SU-DHL-6 (cell line): ENCODE measurements at regions not wholly inside any gene's neighbourhood (a gene's known extent, or its start where the extent isn't known, plus 50 kb on each side); places are given as distances from the start of the nearest gene placed in this dataset.

Experiments
- H2AFZ ChIP-seq: fragments of 200-600 bp; sonication (generic); 2 replicates; pipeline ENCODE4 v1.6.1; 2014; ENCODE audit warnings: low read depth, mild to moderate bottlenecking, moderate library complexity, mixed read lengths, antibody characterized with exemption, low read length; ENCODE audit not compliant: severe bottlenecking
- H3F3A ChIP-seq: fragments of 200-600 bp; shearing (Covaris generic); 2 replicates; pipeline ENCODE4 v1.6.0; 2016; ENCODE audit warnings: antibody characterized with exemption, mild to moderate bottlenecking; ENCODE audit not compliant: insufficient read depth
- H3K27ac ChIP-seq: fragments of 200-600 bp; sonication (generic); 2 replicates; pipeline ENCODE4 v1.5.1; 2016; ENCODE audit warnings: low read depth, mild to moderate bottlenecking, low read length, moderate library complexity, mixed read lengths
- H3K27me3 ChIP-seq: fragments of 200-600 bp; sonication (generic), shearing (Covaris generic); 2 replicates; pipeline ENCODE4 v1.6.0; 2014; ENCODE audit warnings: mild to moderate bottlenecking, low read length
- H3K36me3 ChIP-seq: fragments of 200-600 bp; sonication (generic); 2 replicates; pipeline ENCODE4 v1.6.1; 2014; ENCODE audit warnings: mild to moderate bottlenecking, low read length, mixed read lengths
- H3K4me2 ChIP-seq: fragments of 300-600, 200-600 bp; shearing (Covaris generic), sonication (generic); 2 replicates; pipeline ENCODE4 v1.6.0; 2014; ENCODE audit warnings: low read length, low read depth, mild to moderate bottlenecking; ENCODE audit not compliant: poor library complexity, severe bottlenecking
- H3K4me3 ChIP-seq: fragments of 200-600 bp; sonication (generic); 2 replicates; pipeline ENCODE4 v1.5.1; 2014; ENCODE audit warnings: antibody characterized with exemption, low read length, mild to moderate bottlenecking, mixed read lengths; ENCODE audit not compliant: insufficient read depth, poor library complexity, severe bottlenecking
- H3K79me2 ChIP-seq: fragments of 200-600 bp; sonication (generic); 2 replicates; pipeline ENCODE4 v1.6.1; 2014; ENCODE audit warnings: mild to moderate bottlenecking, low read length, moderate library complexity; ENCODE audit not compliant: insufficient read depth
- H3K9ac ChIP-seq: fragments of 200-600 bp; sonication (generic); 2 replicates; pipeline ENCODE4 v1.7.0; 2014; ENCODE audit warnings: mild to moderate bottlenecking, low read length
- H3K9me2 ChIP-seq: fragments of 200-600 bp; sonication (generic); replicated peaks from 2 replicates; pipeline ENCODE4 v1.6.1; 2014; ENCODE audit warnings: low read length; ENCODE audit not compliant: insufficient read depth
- H3K9me3 ChIP-seq: fragments of 200-600 bp; sonication (generic); 2 replicates; pipeline ENCODE4 v1.6.1; 2014; ENCODE audit warnings: low read length, mixed read lengths; ENCODE audit not compliant: insufficient read depth
- H4K20me1 ChIP-seq: fragments of 200-600 bp; sonication (generic); 2 replicates; pipeline ENCODE4 v1.6.1; 2014; ENCODE audit warnings: low read depth, mild to moderate bottlenecking, antibody characterized with exemption, low read length, moderate library complexity, mixed read lengths
- EZH2phosphoT487 ChIP-seq: fragments of 200-600 bp; sonication (generic), shearing (Covaris generic); conservative IDR thresholded peaks from 2 replicates; pipeline ENCODE4 v1.6.1; 2018; ENCODE audit warnings: mild to moderate bottlenecking, antibody characterized with exemption, low read length, moderate library complexity, mixed read lengths
- TF ChIP-seq, protein P1 (sequence below): fragments of 200-600 bp; sonication (generic); IDR thresholded peaks from one replicate; pipeline ENCODE4 v1.5.1; 2017; ENCODE audit warnings: antibody characterized with exemption, mild to moderate bottlenecking, low read length, moderate library complexity; ENCODE audit not compliant: insufficient read depth, poor library complexity, severe bottlenecking

DNA sequence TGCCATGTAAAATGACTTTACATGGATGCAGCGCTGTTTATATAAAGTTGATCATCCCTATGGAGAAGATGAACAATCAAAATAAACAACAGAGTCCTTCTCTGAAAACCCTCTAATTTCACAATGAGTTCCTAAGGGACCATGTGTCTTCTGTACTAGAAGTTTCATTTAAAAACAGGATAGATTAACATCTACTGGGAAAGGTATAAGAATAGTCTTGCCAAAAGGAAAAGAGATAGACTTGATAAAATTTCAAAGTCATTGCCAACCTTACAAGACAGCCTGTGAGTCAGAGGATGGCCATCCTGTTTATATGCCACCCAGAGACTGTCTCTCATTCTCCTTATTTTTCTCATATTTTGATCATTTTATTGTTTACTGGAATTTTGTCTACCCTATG is 367.1 kb upstream of the PDE4D start:
- Histone ChIP-seq H3K36me3 (no peaks in the 10 kb centered on the region), H3K9ac (no peak overlapping the region), H3K79me2 (no peaks in the 10 kb centered on the region), H3K27ac (no peak overlapping the region), H2AFZ (no peak overlapping the region), H3K9me3 (no peaks in the 10 kb centered on the region), H3K9me2 (no peaks in the 10 kb centered on the region), H3F3A (no peaks in the 10 kb centered on the region), H3K4me3 (no peak overlapping the region), H3K4me2 (no peak overlapping the region), H3K27me3 (no peaks in the 10 kb centered on the region), H4K20me1 (no peaks in the 10 kb centered on the region)
- TF ChIP-seq, protein P1, sequence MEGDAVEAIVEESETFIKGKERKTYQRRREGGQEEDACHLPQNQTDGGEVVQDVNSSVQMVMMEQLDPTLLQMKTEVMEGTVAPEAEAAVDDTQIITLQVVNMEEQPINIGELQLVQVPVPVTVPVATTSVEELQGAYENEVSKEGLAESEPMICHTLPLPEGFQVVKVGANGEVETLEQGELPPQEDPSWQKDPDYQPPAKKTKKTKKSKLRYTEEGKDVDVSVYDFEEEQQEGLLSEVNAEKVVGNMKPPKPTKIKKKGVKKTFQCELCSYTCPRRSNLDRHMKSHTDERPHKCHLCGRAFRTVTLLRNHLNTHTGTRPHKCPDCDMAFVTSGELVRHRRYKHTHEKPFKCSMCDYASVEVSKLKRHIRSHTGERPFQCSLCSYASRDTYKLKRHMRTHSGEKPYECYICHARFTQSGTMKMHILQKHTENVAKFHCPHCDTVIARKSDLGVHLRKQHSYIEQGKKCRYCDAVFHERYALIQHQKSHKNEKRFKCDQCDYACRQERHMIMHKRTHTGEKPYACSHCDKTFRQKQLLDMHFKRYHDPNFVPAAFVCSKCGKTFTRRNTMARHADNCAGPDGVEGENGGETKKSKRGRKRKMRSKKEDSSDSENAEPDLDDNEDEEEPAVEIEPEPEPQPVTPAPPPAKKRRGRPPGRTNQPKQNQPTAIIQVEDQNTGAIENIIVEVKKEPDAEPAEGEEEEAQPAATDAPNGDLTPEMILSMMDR = no peak

DNA sequence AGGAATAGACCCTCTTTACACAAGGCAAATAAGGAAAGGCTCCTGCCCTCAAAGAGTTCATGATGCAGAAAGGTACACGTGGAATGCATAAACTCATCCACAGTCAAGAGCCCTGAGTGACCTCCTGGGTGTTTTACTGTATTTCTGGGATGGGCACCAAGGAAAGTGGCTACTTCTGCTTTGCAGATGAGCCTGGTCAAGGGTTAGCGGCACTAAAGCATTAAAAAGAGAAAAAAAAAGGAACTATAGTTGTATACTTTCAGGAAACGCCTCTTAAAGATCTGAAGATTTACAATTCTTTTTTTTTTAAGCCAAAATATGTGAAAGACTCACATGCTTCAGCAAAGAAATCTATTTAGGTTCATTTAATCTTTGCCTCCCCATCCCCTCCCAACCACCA is 366.2 kb upstream of the PDE4D start:
- Histone ChIP-seq H3K79me2 (no peaks in the 10 kb centered on the region), H3K27ac (no peak overlapping the region), H3K4me3 (no peak overlapping the region), H4K20me1 (no peaks in the 10 kb centered on the region), H3K9ac (no peak overlapping the region), H3K9me2 (no peaks in the 10 kb centered on the region), H3K36me3 (no peaks in the 10 kb centered on the region), H3K27me3 (no peaks in the 10 kb centered on the region), H3F3A (no peaks in the 10 kb centered on the region), H3K4me2 (no peak overlapping the region), H2AFZ (no peak overlapping the region), H3K9me3 (no peaks in the 10 kb centered on the region)
- TF ChIP-seq EZH2phosphoT487 = no peak
- TF ChIP-seq, protein P1 = no peak

DNA sequence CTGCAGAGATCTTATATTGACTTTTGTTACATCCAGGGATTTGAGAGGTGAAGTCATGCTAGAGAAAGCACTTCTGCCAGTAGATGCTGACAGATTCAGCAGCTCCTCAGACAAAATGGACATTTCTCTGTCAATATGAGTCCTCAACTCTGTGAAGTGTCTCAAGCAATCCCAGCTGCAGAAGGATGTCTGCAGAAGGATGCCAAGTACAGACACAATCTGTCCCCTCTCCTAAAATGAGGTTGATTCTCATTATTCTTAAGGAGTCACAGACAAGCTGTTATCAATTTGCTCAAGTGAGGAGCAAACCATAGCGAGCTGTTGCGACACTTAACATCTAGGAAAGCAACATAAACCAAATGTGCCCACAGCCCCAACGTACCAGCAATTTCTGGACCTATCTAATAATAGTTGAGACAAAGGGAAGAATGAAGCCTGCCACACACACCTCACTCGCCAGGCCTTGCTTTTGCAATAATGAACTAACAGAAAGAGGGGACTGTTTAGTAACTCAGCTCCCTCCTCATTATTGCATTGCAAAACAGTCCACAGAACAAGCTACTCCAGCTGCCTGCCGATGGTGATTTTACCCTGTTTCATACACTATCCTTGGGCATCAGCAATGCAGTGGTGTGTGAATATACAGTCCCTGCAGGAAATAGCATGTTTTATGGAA is 364.2 kb upstream of the PDE4D start:
- H3K4me2 ChIP-seq = no peak overlapping the region
- H3K36me3 ChIP-seq = no peaks in the 10 kb centered on the region
- TF ChIP-seq, protein P1 = no peak
- TF ChIP-seq EZH2phosphoT487 = no peak
- H3K79me2 ChIP-seq = no peaks in the 10 kb centered on the region
- no peak overlapping the region for H3K9ac ChIP-seq
- H3K9me3 ChIP-seq = no peaks in the 10 kb centered on the region
- H3K27me3 ChIP-seq = no peaks in the 10 kb centered on the region
- no peak overlapping the region for H3K4me3 ChIP-seq
- no peak overlapping the region for H2AFZ ChIP-seq
- no peaks in the 10 kb centered on the region for H4K20me1 ChIP-seq
- no peaks in the 10 kb centered on the region for H3F3A ChIP-seq
- no peak overlapping the region for H3K27ac ChIP-seq
- H3K9me2 ChIP-seq = no peaks in the 10 kb centered on the region
